HG03442 (cell line): ENCODE measurements at regions not wholly inside any gene's neighbourhood (a gene's known extent, or its start where the extent isn't known, plus 50 kb on each side); places are given as distances from the start of the nearest gene placed in this dataset.

Experiments
- ATAC-seq: cut with Tn5 transposase; IDR thresholded peaks from one replicate; pipeline ENCODE4 v1.9.1; 2021; ENCODE audit warnings: mild to moderate bottlenecking, moderate library complexity; ENCODE audit not compliant: unreplicated experiment

GRCh38 chr5:156096259-156096658 is 230.7 kb upstream of the SGCD start:
- ATAC-seq, result no peak

GRCh38 chr5:156103155-156103885 is 223.6 kb upstream of the SGCD start:
- no peak for ATAC-seq

- no peak for ATAC-seq
These were observed 217.5 kb upstream of the SGCD start for GRCh38 chr5:156109317-156110023.

- ATAC-seq, result no peak
These were observed 207.3 kb upstream of the SGCD start for GRCh38 chr5:156119692-156120091.

GRCh38 chr5:156120777-156121176 is 206.2 kb upstream of the SGCD start:
- ATAC-seq, result no peak

- no peak for ATAC-seq
These were observed 205.7 kb upstream of the SGCD start for GRCh38 chr5:156121234-156121633.

GRCh38 chr5:156121882-156122281 is 205.1 kb upstream of the SGCD start:
- ATAC-seq, result no peak

- no peak for ATAC-seq
These were observed 202.3 kb upstream of the SGCD start for GRCh38 chr5:156124708-156125107.

- no peak for ATAC-seq
These were observed 201.8 kb upstream of the SGCD start for GRCh38 chr5:156125118-156125517.

- ATAC-seq, result no peak
These were observed 200.2 kb upstream of the SGCD start for GRCh38 chr5:156126716-156127115.

GRCh38 chr5:156128026-156128425 is 198.9 kb upstream of the SGCD start:
- ATAC-seq, result peak; percentile 81

GRCh38 chr5:156134216-156134615 is 192.7 kb upstream of the SGCD start:
- ATAC-seq, result no peak

- no peak for ATAC-seq
These were observed 191.4 kb upstream of the SGCD start for GRCh38 chr5:156135531-156135930.

- no peak for ATAC-seq
These were observed 189.7 kb upstream of the SGCD start for GRCh38 chr5:156137071-156137869.

GRCh38 chr5:156142867-156143266 is 184.1 kb upstream of the SGCD start:
- ATAC-seq, result no peak

- no peak for ATAC-seq
These were observed 179.6 kb upstream of the SGCD start for GRCh38 chr5:156147261-156147943.

GRCh38 chr5:156147944-156148285 is 179.0 kb upstream of the SGCD start:
- ATAC-seq, result no peak

- ATAC-seq, result no peak
These were observed 178.7 kb upstream of the SGCD start for GRCh38 chr5:156148301-156148700.

- ATAC-seq, result no peak
These were observed 177.8 kb upstream of the SGCD start for GRCh38 chr5:156149213-156149612.

- ATAC-seq, result no peak
These were observed 173.4 kb upstream of the SGCD start for GRCh38 chr5:156153602-156154001.

GRCh38 chr5:156154757-156155156 is 172.2 kb upstream of the SGCD start:
- no peak for ATAC-seq
